NCI-H2081 (cell line): ENCODE measurements at regions not wholly inside any gene's neighbourhood (a gene's known extent, or its start where the extent isn't known, plus 50 kb on each side); places are given as distances from the start of the nearest gene placed in this dataset.

Experiments
- DNase-seq, 2 experiments: peaks; one replicate each; lab custom pipeline; 2025; lab: John Stamatoyannopoulos, UW

- no peak for DNase-seq
Observed at GRCh38 chr5:129341306-129341705, 118.8 kb upstream of the ADAMTS19 start.

- DNase-seq, result no peak
Observed at GRCh38 chr5:129342796-129343195, 117.3 kb upstream of the ADAMTS19 start.

GRCh38 chr5:129345213-129345924 is 114.7 kb upstream of the ADAMTS19 start:
- no peak for DNase-seq

- no peak for DNase-seq
Observed at GRCh38 chr5:129356846-129357245, 103.3 kb upstream of the ADAMTS19 start.

- no peak for DNase-seq
Observed at GRCh38 chr5:129358069-129358468, 102.0 kb upstream of the ADAMTS19 start.

- DNase-seq, result no peak
Observed at GRCh38 chr5:129359450-129359849, 100.6 kb upstream of the ADAMTS19 start.

- DNase-seq, result no peak
Observed at GRCh38 chr5:129361441-129362025, 98.6 kb upstream of the ADAMTS19 start.

GRCh38 chr5:129362456-129362855 is 97.6 kb upstream of the ADAMTS19 start:
- DNase-seq, result no peak

- no peak for DNase-seq
Observed at GRCh38 chr5:129363991-129364390, 96.1 kb upstream of the ADAMTS19 start.

- DNase-seq, result no peak
Observed at GRCh38 chr5:129367883-129368282, 92.2 kb upstream of the ADAMTS19 start.

GRCh38 chr5:129372025-129372424 is 88.1 kb upstream of the ADAMTS19 start:
- no peak for DNase-seq

- DNase-seq, result peak in 1 of 2 experiments; percentile 3
Observed at GRCh38 chr5:129377504-129377903, 82.6 kb upstream of the ADAMTS19 start.

GRCh38 chr5:129378961-129379360 is 81.1 kb upstream of the ADAMTS19 start:
- no peak for DNase-seq

- no peak for DNase-seq
Observed at GRCh38 chr5:129379406-129379805, 80.7 kb upstream of the ADAMTS19 start.

GRCh38 chr5:129382921-129383672 is 77.0 kb upstream of the ADAMTS19 start:
- DNase-seq, result no peak

- DNase-seq, result no peak
Observed at GRCh38 chr5:129384193-129384592, 75.9 kb upstream of the ADAMTS19 start.

GRCh38 chr5:129384736-129385135 is 75.4 kb upstream of the ADAMTS19 start:
- DNase-seq, result no peak

- DNase-seq, result no peak
Observed at GRCh38 chr5:129387944-129388343, 72.2 kb upstream of the ADAMTS19 start.

GRCh38 chr5:129392681-129393080 is 67.4 kb upstream of the ADAMTS19 start:
- DNase-seq, result no peak

GRCh38 chr5:129395247-129395646 is 64.9 kb upstream of the ADAMTS19 start:
- no peak for DNase-seq

- DNase-seq, result no peak
Observed at GRCh38 chr5:129398026-129398678, 61.9 kb upstream of the ADAMTS19 start.

GRCh38 chr5:129399069-129399468 is 61.0 kb upstream of the ADAMTS19 start:
- DNase-seq, result no peak
